GM19099 (cell line): ENCODE measurements at regions not wholly inside any gene's neighbourhood (a gene's known extent, or its start where the extent isn't known, plus 50 kb on each side); places are given as distances from the start of the nearest gene placed in this dataset.

Experiments used
- POLR2A ChIP-seq: IDR thresholded peaks from 3 replicates; pipeline ENCODE4 v1.6.1; 2011; ENCODE audit warnings: low read depth; ENCODE audit not compliant: insufficient read length; ENCODE audit errors: extremely low read depth

- no peak for TF ChIP-seq POLR2A
These were observed 67.4 kb downstream of the ARRDC3 start for GRCh38 chr5:91315701-91316100.

GRCh38 chr5:91313757-91314673 lies 69.1 kb downstream of the ARRDC3 start:
- no peak for TF ChIP-seq POLR2A

- no peak for TF ChIP-seq POLR2A
These were observed 70.4 kb downstream of the ARRDC3 start for GRCh38 chr5:91312698-91313097.

- no peak for TF ChIP-seq POLR2A
These were observed 71.2 kb downstream of the ARRDC3 start for GRCh38 chr5:91311697-91312501.

- no peak for TF ChIP-seq POLR2A
These were observed 71.9 kb downstream of the ARRDC3 start for GRCh38 chr5:91311168-91311696.

GRCh38 chr5:91307048-91307447 lies 76.1 kb downstream of the ARRDC3 start:
- no peak for TF ChIP-seq POLR2A

GRCh38 chr5:91306497-91306896 lies 76.6 kb downstream of the ARRDC3 start:
- no peak for TF ChIP-seq POLR2A

- TF ChIP-seq POLR2A = no peak
These were observed 77.5 kb downstream of the ARRDC3 start for GRCh38 chr5:91305640-91306039.

- TF ChIP-seq POLR2A = no peak
These were observed 80.2 kb downstream of the ARRDC3 start for GRCh38 chr5:91302958-91303357.

GRCh38 chr5:91302305-91302704 lies 80.8 kb downstream of the ARRDC3 start:
- TF ChIP-seq POLR2A = no peak

GRCh38 chr5:91301106-91301846 lies 81.8 kb downstream of the ARRDC3 start:
- TF ChIP-seq POLR2A = no peak

- no peak for TF ChIP-seq POLR2A
These were observed 85.1 kb downstream of the ARRDC3 start for GRCh38 chr5:91297994-91298393.

- TF ChIP-seq POLR2A = no peak
These were observed 86.4 kb downstream of the ARRDC3 start for GRCh38 chr5:91296674-91297143.

GRCh38 chr5:91293131-91293530 lies 90.0 kb downstream of the ARRDC3 start:
- TF ChIP-seq POLR2A = no peak
